CD4-positive, alpha-beta memory T cell (primary cell): ENCODE measurements at regions not wholly inside any gene's neighbourhood (a gene's known extent, or its start where the extent isn't known, plus 50 kb on each side); places are given as distances from the start of the nearest gene placed in this dataset.
"Not testable (repeated sequence)": the region's sequence is repeated elsewhere in the genome, so short reads cannot be mapped to it uniquely, and the experiment has no call there.

ENCODE experiments used
- CTCF ChIA-PET: fragments of 350-600 bp; sonication (Branson Sonifier 250); formaldehyde crosslinking; loops from one replicate; lab custom pipeline; 2021; ENCODE audit warnings: inconsistent platforms; ENCODE audit not compliant: partially characterized antibody; lab: Charles Lee
- POLR2A ChIA-PET: fragments of 350-600 bp; sonication (Branson Sonifier 250); formaldehyde crosslinking; loops from one replicate; lab custom pipeline; 2021; ENCODE audit not compliant: partially characterized antibody; lab: Charles Lee
- DNase-seq, 5 donors: peaks; one replicate each; pipeline versions ENCODE4 v3.0.0 to v3.0.0-alpha.2; 2020 to 2022; ENCODE audit warnings: mixed read lengths in 1 of 5
- H3K27ac ChIP-seq: one replicate; pipeline ENCODE4 v1.7.0; 2013; ENCODE audit warnings: low read depth, low read length
- H3K27me3 ChIP-seq: 2 replicates; pipeline ENCODE4 v1.7.0; 2013; ENCODE audit warnings: mild to moderate bottlenecking, low read length, moderate library complexity; ENCODE audit not compliant: insufficient read depth
- H3K36me3 ChIP-seq: 2 replicates; pipeline ENCODE4 v1.7.0; 2013; ENCODE audit warnings: mild to moderate bottlenecking, low read length, moderate library complexity; ENCODE audit not compliant: insufficient read depth
- H3K4me1 ChIP-seq: 2 replicates; pipeline ENCODE4 v1.7.0; 2013; ENCODE audit warnings: mild to moderate bottlenecking, low read length, moderate library complexity; ENCODE audit not compliant: insufficient read depth
- H3K4me3 ChIP-seq, 2 donors: one replicate each; pipeline ENCODE4 v1.7.0; 2013; ENCODE audit warnings: low read length in 2 of 2, mild to moderate bottlenecking in 1 of 2
- H3K9me3 ChIP-seq, 2 donors: one replicate each; pipeline ENCODE4 v1.7.0; 2013; ENCODE audit warnings: low read length in 2 of 2, control low read depth in 1 of 2; ENCODE audit not compliant: control insufficient read depth in 1 of 2
- H3K27ac Mint-ChIP-seq, 7 donors: one replicate each; pipeline ENCODE4 v1.8.0; 2020 to 2021; ENCODE audit warnings: mixed read lengths in 7 of 7, mild to moderate bottlenecking in 6 of 7, inconsistent platforms in 3 of 7, moderate library complexity in 3 of 7
- H3K27me3 Mint-ChIP-seq, 2 donors: one replicate each; pipeline ENCODE4 v1.8.0; 2020 to 2021; ENCODE audit warnings: mixed read lengths in 2 of 2
- H3K36me3 Mint-ChIP-seq, 2 donors: one replicate each; pipeline ENCODE4 v1.8.0; 2020 to 2021; ENCODE audit warnings: mixed read lengths in 2 of 2, inconsistent platforms in 1 of 2, mild to moderate bottlenecking in 1 of 2
- H3K4me1 Mint-ChIP-seq, 4 donors: one replicate each; pipeline ENCODE4 v1.8.0; 2020 to 2021; ENCODE audit warnings: mixed read lengths in 4 of 4, mild to moderate bottlenecking in 1 of 4
- H3K4me3 Mint-ChIP-seq, 8 donors: one replicate each; pipeline ENCODE4 v1.8.0; 2020 to 2021; ENCODE audit warnings: mixed read lengths in 8 of 8, mild to moderate bottlenecking in 7 of 8, moderate library complexity in 6 of 8, inconsistent platforms in 3 of 8
- H3K9me3 Mint-ChIP-seq, 8 donors: one replicate each; pipeline ENCODE4 v1.8.0; 2020 to 2021; ENCODE audit warnings: mixed read lengths in 8 of 8, mild to moderate bottlenecking in 5 of 8, inconsistent platforms in 3 of 8, moderate library complexity in 1 of 8
- intact Hi-C: fragments of 100-400 bp; cut with micrococcal nuclease; formaldehyde crosslinking; loops from one replicate; pipeline ENCODE4 v1.15.1; 2023

- no peaks in the 10 kb centered on the region for H3K36me3 ChIP-seq
- Mint-ChIP-seq H3K4me3 (no peak overlapping the region), H3K27me3 (no peaks in the 10 kb centered on the region), H3K4me1 (peaks cover 0 to 9% (median 2%) of the 10 kb centered on the region in 4 donors), H3K9me3 (peaks cover 0 to 2% (median 0%) of the 10 kb centered on the region in 8 donors), H3K36me3 (no peaks in the 10 kb centered on the region), H3K27ac (no peak overlapping the region)
- no peak overlapping the region for H3K27ac ChIP-seq
- ChIA-PET POLR2A (no interaction called here), CTCF (no interaction called here)
- DNase-seq = no peak
- H3K9me3 ChIP-seq = no peaks in the 10 kb centered on the region
- no peak overlapping the region for H3K4me3 ChIP-seq
- H3K4me1 ChIP-seq = no peaks in the 10 kb centered on the region
- intact Hi-C loops = no loop called here
- H3K27me3 ChIP-seq = no peaks in the 10 kb centered on the region
Observed at GRCh38 chr3:125670945-125671344, 75.6 kb upstream of the OSBPL11 start.

- Mint-ChIP-seq H3K9me3 (peaks cover 0 to 2% (median 0%) of the 10 kb centered on the region in 8 donors), H3K4me3 (no peak overlapping the region), H3K36me3 (no peaks in the 10 kb centered on the region), H3K4me1 (peaks cover 0 to 9% (median 2%) of the 10 kb centered on the region in 4 donors), H3K27me3 (no peaks in the 10 kb centered on the region), H3K27ac (no peak overlapping the region)
- intact Hi-C loops = no loop called here
- no peaks in the 10 kb centered on the region for H3K4me1 ChIP-seq
- no peak overlapping the region for H3K4me3 ChIP-seq
- H3K27me3 ChIP-seq = no peaks in the 10 kb centered on the region
- no peaks in the 10 kb centered on the region for H3K9me3 ChIP-seq
- ChIA-PET CTCF (no interaction called here), POLR2A (no interaction called here)
- no peak overlapping the region for H3K27ac ChIP-seq
- no peaks in the 10 kb centered on the region for H3K36me3 ChIP-seq
- DNase-seq = no peak
Observed at GRCh38 chr3:125671461-125672243, 76.4 kb upstream of the OSBPL11 start.

- ChIA-PET POLR2A (no interaction called here), CTCF (interaction anchor here (0.6 kb wide), 1 partner anchor 1008 kb away, joined by 3 read pairs; no protein-coding TSS in a partner anchor)
- H3K4me3 ChIP-seq = no peak overlapping the region
- no peaks in the 10 kb centered on the region for H3K27me3 ChIP-seq
- no peak for DNase-seq
- H3K27ac ChIP-seq = no peak overlapping the region
- Mint-ChIP-seq H3K9me3 (peaks cover 0 to 2% (median 0%) of the 10 kb centered on the region in 8 donors), H3K27ac (no peak overlapping the region), H3K4me3 (no peak overlapping the region), H3K4me1 (peaks cover 0 to 3% (median 1%) of the 10 kb centered on the region in 4 donors), H3K36me3 (no peaks in the 10 kb centered on the region), H3K27me3 (peaks cover 0 to 1% of the 10 kb centered on the region in 2 donors)
- no peaks in the 10 kb centered on the region for H3K4me1 ChIP-seq
- H3K9me3 ChIP-seq = no peaks in the 10 kb centered on the region
- H3K36me3 ChIP-seq = no peaks in the 10 kb centered on the region
- intact Hi-C loops = no loop called here
Observed at GRCh38 chr3:125675791-125676190, 80.5 kb upstream of the OSBPL11 start.

- no peaks in the 10 kb centered on the region for H3K9me3 Mint-ChIP-seq
- POLR2A ChIA-PET = no interaction called here
- Histone ChIP-seq H3K36me3 (no peaks in the 10 kb centered on the region), H3K4me3 (no peak overlapping the region), H3K9me3 (no peaks in the 10 kb centered on the region), H3K4me1 (no peaks in the 10 kb centered on the region), H3K27me3 (no peaks in the 10 kb centered on the region), H3K27ac (no peak overlapping the region)
- H3K4me1 Mint-ChIP-seq = no peaks in the 10 kb centered on the region
- peaks cover 0 to 1% of the 10 kb centered on the region in 2 donors for H3K27me3 Mint-ChIP-seq
- H3K27ac Mint-ChIP-seq = no peak overlapping the region
- intact Hi-C loops = no loop called here
- no peak overlapping the region for H3K4me3 Mint-ChIP-seq
- H3K36me3 Mint-ChIP-seq = no peaks in the 10 kb centered on the region
- DNase-seq = no peak
- CTCF ChIA-PET = no interaction called here
Observed at GRCh38 chr3:125679258-125679657, 84.0 kb upstream of the OSBPL11 start.

- ChIA-PET CTCF (no interaction called here), POLR2A (no interaction called here)
- H3K4me1 ChIP-seq = no peaks in the 10 kb centered on the region
- H3K27me3 Mint-ChIP-seq = peaks cover 3 to 6% of the 10 kb centered on the region in 2 donors
- no peak overlapping the region for H3K27ac ChIP-seq
- no peak overlapping the region for H3K4me3 ChIP-seq
- no peak overlapping the region for H3K27ac Mint-ChIP-seq
- H3K36me3 Mint-ChIP-seq = no peaks in the 10 kb centered on the region
- intact Hi-C loops = no loop called here
- H3K27me3 ChIP-seq = no peaks in the 10 kb centered on the region
- no peaks in the 10 kb centered on the region for H3K4me1 Mint-ChIP-seq
- DNase-seq = no peak
- H3K9me3 Mint-ChIP-seq = no peaks in the 10 kb centered on the region
- H3K4me3 Mint-ChIP-seq = no peak overlapping the region
- no peaks in the 10 kb centered on the region for H3K36me3 ChIP-seq
- H3K9me3 ChIP-seq = no peaks in the 10 kb centered on the region
Observed at GRCh38 chr3:125681146-125681545, 85.8 kb upstream of the OSBPL11 start.

- H3K27me3 ChIP-seq, H3K4me1 ChIP-seq, intact Hi-C loops, H3K27ac ChIP-seq, H3K4me1 Mint-ChIP-seq, H3K27ac Mint-ChIP-seq, POLR2A ChIA-PET, H3K36me3 Mint-ChIP-seq, H3K9me3 ChIP-seq, H3K4me3 ChIP-seq, H3K4me3 Mint-ChIP-seq, CTCF ChIA-PET, DNase-seq, H3K36me3 ChIP-seq, H3K27me3 Mint-ChIP-seq, H3K9me3 Mint-ChIP-seq: not testable (repeated sequence)
Observed at GRCh38 chr3:125681906-125682305, 86.6 kb upstream of the OSBPL11 start.

- H3K4me1 Mint-ChIP-seq, H3K27me3 Mint-ChIP-seq, H3K27ac Mint-ChIP-seq, intact Hi-C loops, H3K9me3 ChIP-seq, H3K9me3 Mint-ChIP-seq, H3K4me3 ChIP-seq, POLR2A ChIA-PET, H3K27me3 ChIP-seq, DNase-seq, H3K4me1 ChIP-seq, H3K27ac ChIP-seq, H3K36me3 Mint-ChIP-seq, H3K36me3 ChIP-seq, H3K4me3 Mint-ChIP-seq: not testable (repeated sequence)
- CTCF ChIA-PET = interaction anchor here (0.7 kb wide), 1 partner anchor 95 kb away, joined by 4 read pairs; no protein-coding TSS in a partner anchor
Observed at GRCh38 chr3:125682610-125683009, 87.3 kb upstream of the OSBPL11 start.
